ENCODE measurements at regions not wholly inside any gene's neighbourhood (a gene's known extent, or its start where the extent isn't known, plus 50 kb on each side); places are given as distances from the start of the nearest gene placed in this dataset.

DNA sequence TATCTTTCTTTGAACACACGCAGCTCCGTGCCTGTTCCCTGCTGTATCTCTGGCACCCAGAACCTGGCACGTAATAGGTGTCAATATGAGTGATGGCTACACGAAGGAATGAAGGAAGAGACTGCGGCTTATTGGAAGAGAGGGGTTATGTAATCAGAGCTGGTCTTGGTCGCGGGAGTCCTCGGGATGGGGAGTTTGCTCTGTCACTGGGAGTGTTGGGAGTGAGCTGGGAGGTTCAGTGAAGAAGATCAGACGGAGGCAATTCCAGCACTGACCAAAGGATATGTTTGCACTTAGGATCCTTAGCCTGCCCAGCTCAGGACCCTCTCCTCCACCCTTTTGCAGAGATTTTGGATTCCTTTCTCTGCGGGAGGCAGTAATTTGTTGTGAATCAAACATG lies 709.1 kb downstream of the PTPRU start:
- Histone ChIP-seq H3K36me3 (ENCODE audit: insufficient read depth, low read length) (no peaks in the 10 kb centered on the region), H3K4me2 (ENCODE audit: low read length) (no peak overlapping the region), H3K9ac (ENCODE audit: low read length) (no peak overlapping the region), H4K20me1 (ENCODE audit: insufficient read depth) (no peaks in the 10 kb centered on the region), H3K9me2 (ENCODE audit: insufficient read depth, low read length) (no peaks in the 10 kb centered on the region), H3K9me3 (ENCODE audit: low read length) (no peaks in the 10 kb centered on the region), H3K79me2 (replicated peaks; ENCODE audit: insufficient read depth, low read length) (no peaks in the 10 kb centered on the region), H2AFZ (ENCODE audit: low read depth, low read length) (no peak overlapping the region), H3K27me3 (ENCODE audit: insufficient read depth, low read depth, low read length) (no peaks in the 10 kb centered on the region), H3K4me3 (ENCODE audit: low read length) (no peak overlapping the region), H3K27ac (ENCODE audit: low read length) (no peak overlapping the region), H3F3A (ENCODE audit: insufficient read depth, low read length, poor library complexity, severe bottlenecking) (no peaks in the 10 kb centered on the region)
- no peak for TF ChIP-seq REST (IDR thresholded peaks at IDR 0.05; ENCODE audit: borderline replicate concordance)
- TF ChIP-seq EP300 (conservative IDR thresholded peaks at IDR 0.05; ENCODE audit: poor library complexity, severe bottlenecking): no peak
- no peak for TF ChIP-seq MXI1 (conservative IDR thresholded peaks at IDR 0.05; ENCODE audit: poor library complexity, severe bottlenecking)
- TF ChIP-seq TAF1 (IDR thresholded peaks at IDR 0.05; ENCODE audit: low read depth): no peak
- TF ChIP-seq, protein P1, sequence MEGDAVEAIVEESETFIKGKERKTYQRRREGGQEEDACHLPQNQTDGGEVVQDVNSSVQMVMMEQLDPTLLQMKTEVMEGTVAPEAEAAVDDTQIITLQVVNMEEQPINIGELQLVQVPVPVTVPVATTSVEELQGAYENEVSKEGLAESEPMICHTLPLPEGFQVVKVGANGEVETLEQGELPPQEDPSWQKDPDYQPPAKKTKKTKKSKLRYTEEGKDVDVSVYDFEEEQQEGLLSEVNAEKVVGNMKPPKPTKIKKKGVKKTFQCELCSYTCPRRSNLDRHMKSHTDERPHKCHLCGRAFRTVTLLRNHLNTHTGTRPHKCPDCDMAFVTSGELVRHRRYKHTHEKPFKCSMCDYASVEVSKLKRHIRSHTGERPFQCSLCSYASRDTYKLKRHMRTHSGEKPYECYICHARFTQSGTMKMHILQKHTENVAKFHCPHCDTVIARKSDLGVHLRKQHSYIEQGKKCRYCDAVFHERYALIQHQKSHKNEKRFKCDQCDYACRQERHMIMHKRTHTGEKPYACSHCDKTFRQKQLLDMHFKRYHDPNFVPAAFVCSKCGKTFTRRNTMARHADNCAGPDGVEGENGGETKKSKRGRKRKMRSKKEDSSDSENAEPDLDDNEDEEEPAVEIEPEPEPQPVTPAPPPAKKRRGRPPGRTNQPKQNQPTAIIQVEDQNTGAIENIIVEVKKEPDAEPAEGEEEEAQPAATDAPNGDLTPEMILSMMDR (IDR thresholded peaks at IDR 0.05; ENCODE audit: poor library complexity, severe bottlenecking): no peak
- no peak for TF ChIP-seq RAD21 (conservative IDR thresholded peaks at IDR 0.05)
- no peak for TF ChIP-seq EZH2 (IDR thresholded peaks at IDR 0.05; ENCODE audit: borderline replicate concordance, insufficient read depth, low read length, poor library complexity, severe bottlenecking)
- TF ChIP-seq POLR2AphosphoS5 (IDR thresholded peaks at IDR 0.05): no peak

DNA sequence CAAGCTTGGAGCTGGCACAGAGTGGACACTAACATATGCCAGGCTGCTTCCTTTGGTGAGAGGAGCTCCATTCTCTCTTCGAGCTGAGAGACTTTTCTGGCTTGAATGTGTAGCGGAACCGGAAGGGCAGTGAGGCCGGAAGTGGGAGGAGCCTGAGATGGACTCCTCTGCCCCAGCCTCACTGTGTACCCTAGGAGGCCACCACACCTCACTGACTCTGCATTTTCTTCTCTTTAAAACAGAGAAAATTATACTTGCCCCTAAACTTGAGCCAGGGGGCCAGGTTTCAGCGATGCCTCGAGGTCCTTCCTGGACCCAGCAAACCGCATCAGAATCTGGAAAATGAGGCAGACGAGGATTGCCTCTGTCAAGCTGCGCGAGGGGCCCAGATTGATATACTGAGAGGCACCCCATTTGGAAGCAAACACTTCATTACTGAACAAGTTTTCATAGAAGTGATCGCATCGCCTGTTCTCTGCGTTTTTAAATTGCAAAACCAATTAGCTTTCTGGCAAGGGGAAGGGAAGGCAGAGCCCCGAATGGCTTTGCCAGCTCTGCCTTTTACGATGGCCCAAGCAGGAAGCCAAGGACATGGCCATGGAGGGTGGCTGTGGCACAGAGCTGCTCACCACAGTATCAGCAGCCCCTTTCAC lies 708.1 kb downstream of the PTPRU start:
- Histone ChIP-seq H3K9me3 (ENCODE audit: low read length) (no peaks in the 10 kb centered on the region), H3K4me2 (ENCODE audit: low read length) (no peak overlapping the region), H3K9me2 (ENCODE audit: insufficient read depth, low read length) (no peaks in the 10 kb centered on the region), H3K79me2 (replicated peaks; ENCODE audit: insufficient read depth, low read length) (no peaks in the 10 kb centered on the region), H2AFZ (ENCODE audit: low read depth, low read length) (no peak overlapping the region), H3K36me3 (ENCODE audit: insufficient read depth, low read length) (no peaks in the 10 kb centered on the region), H3K9ac (ENCODE audit: low read length) (no peak overlapping the region), H4K20me1 (ENCODE audit: insufficient read depth) (no peaks in the 10 kb centered on the region), H3K27ac (ENCODE audit: low read length) (no peak overlapping the region), H3K27me3 (ENCODE audit: insufficient read depth, low read depth, low read length) (no peaks in the 10 kb centered on the region), H3K4me3 (ENCODE audit: low read length) (no peak overlapping the region), H3F3A (ENCODE audit: insufficient read depth, low read length, poor library complexity, severe bottlenecking) (no peaks in the 10 kb centered on the region)
- TF ChIP-seq POLR2AphosphoS5 (IDR thresholded peaks at IDR 0.05): no peak
- no peak for TF ChIP-seq EP300 (conservative IDR thresholded peaks at IDR 0.05; ENCODE audit: poor library complexity, severe bottlenecking)
- TF ChIP-seq MXI1 (conservative IDR thresholded peaks at IDR 0.05; ENCODE audit: poor library complexity, severe bottlenecking): no peak

DNA sequence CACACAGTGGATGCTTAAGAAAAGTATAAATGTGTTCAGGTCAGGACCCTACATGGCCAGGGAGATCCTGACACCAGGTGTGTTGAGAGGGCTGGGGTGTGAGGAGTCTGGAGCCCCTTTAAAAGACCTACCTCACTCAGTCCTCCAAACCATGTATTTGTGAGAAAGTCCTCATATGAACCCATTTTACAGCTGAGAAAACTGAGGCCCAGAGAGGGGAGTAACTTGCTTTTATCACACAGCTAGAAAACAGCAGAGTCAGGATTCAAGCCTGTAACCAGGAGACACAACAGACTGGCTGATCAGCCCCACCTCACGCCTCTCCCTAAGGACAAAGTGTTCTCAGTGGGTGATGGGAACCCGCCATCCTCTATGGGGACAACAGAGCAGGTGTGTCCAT lies 706.7 kb downstream of the PTPRU start:
- no peak overlapping the region for H3K27ac ChIP-seq (ENCODE audit: low read length)
- H3K27me3 ChIP-seq (ENCODE audit: insufficient read depth, low read depth, low read length): no peaks in the 10 kb centered on the region
- no peak overlapping the region for H3K9ac ChIP-seq (ENCODE audit: low read length)
- H3K9me2 ChIP-seq (ENCODE audit: insufficient read depth, low read length): no peaks in the 10 kb centered on the region
- H4K20me1 ChIP-seq (ENCODE audit: insufficient read depth): no peaks in the 10 kb centered on the region
- H3F3A ChIP-seq (ENCODE audit: insufficient read depth, low read length, poor library complexity, severe bottlenecking): no peaks in the 10 kb centered on the region
- H3K4me2 ChIP-seq (ENCODE audit: low read length): no peak overlapping the region
- no peak overlapping the region for H2AFZ ChIP-seq (ENCODE audit: low read depth, low read length)
- no peaks in the 10 kb centered on the region for H3K36me3 ChIP-seq (ENCODE audit: insufficient read depth, low read length)
- TF ChIP-seq TAF1 (IDR thresholded peaks at IDR 0.05; ENCODE audit: low read depth) (no peak), RAD21 (conservative IDR thresholded peaks at IDR 0.05) (no peak), EP300 (conservative IDR thresholded peaks at IDR 0.05; ENCODE audit: poor library complexity, severe bottlenecking) (no peak), POLR2AphosphoS5 (IDR thresholded peaks at IDR 0.05) (no peak), SMC3 (conservative IDR thresholded peaks at IDR 0.05; ENCODE audit: poor library complexity) (no peak), REST (IDR thresholded peaks at IDR 0.05; ENCODE audit: borderline replicate concordance) (no peak)
- no peaks in the 10 kb centered on the region for H3K9me3 ChIP-seq (ENCODE audit: low read length)
- H3K79me2 ChIP-seq (replicated peaks; ENCODE audit: insufficient read depth, low read length): no peaks in the 10 kb centered on the region
- no peak overlapping the region for H3K4me3 ChIP-seq (ENCODE audit: low read length)

All from neural cell (in vitro differentiated cells).